B cell (primary cell): ENCODE measurements at regions not wholly inside any gene's neighbourhood (a gene's known extent, or its start where the extent isn't known, plus 50 kb on each side); places are given as distances from the start of the nearest gene placed in this dataset.

Experiments used
- ATAC-seq: fragments of 200-7000 bp; cut with Tn5 transposase; one replicate; pipeline ENCODE4 v1.10.0; 2021; ENCODE audit warnings: low read depth, mild to moderate bottlenecking, moderate number of reproducible peaks, moderate library complexity
- CTCF ChIA-PET: fragments of 350-600 bp; sonication (Branson Sonifier 250); formaldehyde crosslinking; loops from one replicate; lab custom pipeline; 2021; ENCODE audit warnings: antibody characterized with exemption, inconsistent platforms; lab: Charles Lee
- POLR2A ChIA-PET: fragments of 350-600 bp; sonication (Branson Sonifier 250); formaldehyde crosslinking; loops from one replicate; lab custom pipeline; 2021; ENCODE audit warnings: antibody characterized with exemption; lab: Charles Lee
- DNase-seq: peaks from one replicate; pipeline ENCODE4 v3.0.0; 2013
- H2AFZ ChIP-seq: 2 replicates; pipeline ENCODE4 v1.6.1; 2012; ENCODE audit warnings: mild to moderate bottlenecking, low read depth, low read length; ENCODE audit not compliant: insufficient read depth, poor library complexity, severe bottlenecking
- H3K27ac ChIP-seq, 2 donors: 1 replicate in 1 of 2; 2 replicates in 1 of 2; pipeline ENCODE4 v1.5.1; 2012 to 2013; ENCODE audit warnings: low read length in 2 of 2, mild to moderate bottlenecking in 2 of 2, moderate library complexity in 1 of 2
- H3K27me3 ChIP-seq, 4 experiments: fragments of 200-600 bp in 1 of 4; sonication (generic) in 1 of 4; replicated peaks in 1 of 4; 1 replicate in 2 of 4; 2 replicates in 2 of 4; pipeline versions ENCODE4 v1.6.1 to v1.7.0; 2013 to 2016; ENCODE audit warnings: low read length in 3 of 4, mild to moderate bottlenecking in 2 of 4, mixed read lengths in 1 of 4, moderate library complexity in 1 of 4; ENCODE audit not compliant: insufficient read depth in 4 of 4, control insufficient read depth in 3 of 4; ENCODE audit errors: control extremely low read depth in 1 of 4
- H3K36me3 ChIP-seq, 2 experiments: replicated peaks in 1 of 2; 1 replicate in 1 of 2; 2 replicates in 1 of 2; pipeline versions ENCODE4 v1.6.1 to v1.7.1; 2013; ENCODE audit warnings: low read length in 1 of 2; ENCODE audit not compliant: insufficient read depth in 2 of 2, control insufficient read depth in 1 of 2; ENCODE audit errors: control extremely low read depth in 1 of 2, extremely low read depth in 1 of 2
- H3K4me1 ChIP-seq, 2 donors: fragments of 200-600 bp in 1 of 2; sonication (generic) in 1 of 2; 1 replicate in 1 of 2; 2 replicates in 1 of 2; pipeline versions ENCODE4 v1.5.1 to v1.6.1; 2013 to 2017; ENCODE audit warnings: low read length in 2 of 2; ENCODE audit not compliant: control insufficient read depth in 2 of 2, insufficient read depth in 2 of 2
- H3K4me2 ChIP-seq: replicated peaks from 2 replicates; pipeline ENCODE3; 2012; ENCODE audit warnings: mild to moderate bottlenecking, low read depth, low read length; ENCODE audit not compliant: poor library complexity, severe bottlenecking
- H3K4me3 ChIP-seq, 5 experiments: fragments of 200-600 bp in 1 of 5; sonication (generic) in 1 of 5; 1 replicate in 3 of 5; 2 replicates in 2 of 5; pipeline versions ENCODE4 v1.5.1 to v1.7.0; 2011 to 2016; ENCODE audit warnings: low read length in 4 of 5, mild to moderate bottlenecking in 4 of 5, low read depth in 2 of 5, control low read depth in 1 of 5, moderate library complexity in 1 of 5; ENCODE audit not compliant: insufficient read depth in 1 of 5; ENCODE audit errors: control extremely low read depth in 1 of 5, extremely low read depth in 1 of 5
- H3K79me2 ChIP-seq: fragments of 200-600 bp; sonication (generic); one replicate; pipeline ENCODE4 v1.6.0; 2016; ENCODE audit warnings: low read length; ENCODE audit not compliant: control insufficient read depth, insufficient read depth
- H3K9ac ChIP-seq: fragments of 200-600 bp; sonication (generic); 2 replicates; pipeline ENCODE4 v1.6.1; 2017; ENCODE audit warnings: mild to moderate bottlenecking, low read length, moderate library complexity
- H3K9me3 ChIP-seq, 3 donors: one replicate each; pipeline versions ENCODE4 v1.6.1 to v1.7.1; 2013; ENCODE audit warnings: low read length in 2 of 3; ENCODE audit not compliant: control insufficient read depth in 2 of 3, insufficient read depth in 1 of 3; ENCODE audit errors: control extremely low read depth in 1 of 3
- H4K20me1 ChIP-seq: 2 replicates; pipeline ENCODE4 v1.6.0; 2012; ENCODE audit warnings: mild to moderate bottlenecking, low read length; ENCODE audit not compliant: insufficient read depth, control insufficient read depth, poor library complexity, severe bottlenecking
- H3K27ac Mint-ChIP-seq: one replicate; pipeline ENCODE4 v1.8.0; 2021; ENCODE audit warnings: mixed read lengths
- H3K27me3 Mint-ChIP-seq: one replicate; pipeline ENCODE4 v1.8.0; 2021; ENCODE audit warnings: mixed read lengths
- H3K4me1 Mint-ChIP-seq: one replicate; pipeline ENCODE4 v1.8.0; 2021; ENCODE audit warnings: mixed read lengths
- H3K4me3 Mint-ChIP-seq: one replicate; pipeline ENCODE4 v1.8.0; 2021; ENCODE audit warnings: mixed read lengths
- H3K9me3 Mint-ChIP-seq: one replicate; pipeline ENCODE4 v1.8.0; 2022; ENCODE audit warnings: mixed read lengths; ENCODE audit not compliant: insufficient read depth
- CTCF ChIP-seq: fragments of 200-600 bp; IDR thresholded peaks from one replicate; pipeline ENCODE4 v1.8.0; 2022; ENCODE audit warnings: antibody characterized with exemption, mild to moderate bottlenecking
- EZH2 ChIP-seq: IDR thresholded peaks from 2 replicates; pipeline ENCODE4 v1.6.1; 2012; ENCODE audit warnings: borderline replicate concordance, low read depth, mild to moderate bottlenecking, moderate library complexity, low read length; ENCODE audit not compliant: insufficient read depth, poor library complexity, severe bottlenecking
- WGBS: methylation state at CpG from one replicate; pipeline ENCODE4 v1.1.5; 2013; ENCODE audit warnings: missing lambda C conversion rate; ENCODE audit not compliant: insufficient coverage; 5-methylcytosine and 5-hydroxymethylcytosine counted together
- intact Hi-C: fragments of 100-400 bp; cut with micrococcal nuclease; formaldehyde crosslinking; loops from one replicate; pipeline ENCODE4 v1.10.0; 2022

DNA sequence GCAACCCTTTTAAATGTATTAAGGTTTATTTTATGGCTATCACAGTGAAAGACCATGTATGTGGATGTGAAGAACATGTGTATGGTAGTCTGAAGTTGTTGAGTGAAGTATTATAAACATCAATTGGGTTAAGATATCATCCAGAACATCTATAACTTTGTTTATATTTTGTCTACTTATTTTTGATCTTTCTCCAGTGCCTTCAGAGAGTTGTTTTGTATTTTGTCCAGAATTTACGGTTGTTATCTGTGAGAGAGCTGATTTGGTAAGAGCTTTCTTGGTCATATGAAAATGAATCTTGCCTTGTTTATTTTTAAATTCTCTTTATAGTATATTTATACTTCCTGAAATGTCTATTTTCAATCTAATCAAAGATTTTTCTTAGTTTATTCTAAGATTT is 573.7 kb upstream of the POU3F3 start:
- ATAC-seq (no peak), DNase-seq (no peak)
- Histone ChIP-seq H3K27me3 (no peaks in the 10 kb centered on the region), H3K27ac (no peak overlapping the region), H3K79me2 (no peaks in the 10 kb centered on the region), H3K9ac (no peak overlapping the region), H3K4me1 (no peaks in the 10 kb centered on the region), H3K4me3 (no peak overlapping the region), H3K36me3 (no peaks in the 10 kb centered on the region), H3K4me2 (no peak overlapping the region), H2AFZ (no peak overlapping the region), H3K9me3 (no peaks in the 10 kb centered on the region), H4K20me1 (no peaks in the 10 kb centered on the region)
- intact Hi-C loops, result no loop called here
- Mint-ChIP-seq H3K4me3 (no peak overlapping the region), H3K27ac (no peak overlapping the region), H3K4me1 (no peaks in the 10 kb centered on the region), H3K27me3 (no peaks in the 10 kb centered on the region), H3K9me3 (peaks cover 2% of the 10 kb centered on the region)
- ChIA-PET POLR2A (no interaction called here), CTCF (no interaction called here)
- TF ChIP-seq CTCF (no peak), EZH2 (no peak)
- no CpG with 5 or more reads among the region's 1 CpG for WGBS

DNA sequence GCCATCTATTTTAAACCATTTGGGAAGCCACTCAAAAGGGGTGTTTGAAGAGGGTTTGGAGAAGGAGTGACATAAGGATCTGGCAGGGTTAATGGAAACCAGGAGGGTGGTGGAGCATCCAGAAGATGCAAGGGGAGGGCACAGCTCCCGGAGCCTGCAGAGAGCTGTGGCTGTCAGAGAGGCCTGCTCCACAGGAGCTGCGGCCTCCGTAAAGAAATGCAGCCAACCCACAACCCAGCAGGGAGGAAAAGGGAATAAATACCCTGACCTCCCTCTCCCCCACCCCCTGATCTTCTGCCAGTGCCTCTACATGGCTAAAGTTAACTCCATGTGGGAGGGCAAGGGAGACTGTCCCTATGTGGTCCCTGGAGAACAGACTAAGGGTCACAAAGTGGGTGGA is 567.1 kb upstream of the POU3F3 start:
- no peak overlapping the region for H3K4me2 ChIP-seq
- no peak for DNase-seq
- POLR2A ChIA-PET, result no interaction called here
- CTCF ChIA-PET, result no interaction called here
- H3K9me3 ChIP-seq, result no peaks in the 10 kb centered on the region
- H3K4me1 ChIP-seq, result no peaks in the 10 kb centered on the region
- Mint-ChIP-seq H3K27ac (no peak overlapping the region), H3K9me3 (peaks cover 2% of the 10 kb centered on the region), H3K4me1 (no peaks in the 10 kb centered on the region), H3K27me3 (peaks cover 3% of the 10 kb centered on the region), H3K4me3 (no peak overlapping the region)
- H3K4me3 ChIP-seq, result no peak overlapping the region
- intact Hi-C loops, result no loop called here
- H3K27ac ChIP-seq, result no peak overlapping the region
- no peaks in the 10 kb centered on the region for H3K79me2 ChIP-seq
- H4K20me1 ChIP-seq, result no peaks in the 10 kb centered on the region
- no peak for ATAC-seq
- no peaks in the 10 kb centered on the region for H3K27me3 ChIP-seq
- no peak overlapping the region for H2AFZ ChIP-seq
- TF ChIP-seq CTCF (no peak), EZH2 (no peak)
- H3K9ac ChIP-seq, result no peak overlapping the region
- H3K36me3 ChIP-seq, result no peaks in the 10 kb centered on the region
- WGBS, result no CpG with 5 or more reads among the region's 3 CpGs
